Bronchial epithelial cell (primary cell): ENCODE measurements at regions not wholly inside any gene's neighbourhood (a gene's known extent, or its start where the extent isn't known, plus 50 kb on each side); places are given as distances from the start of the nearest gene placed in this dataset.

Experiments
- DNase-seq: peaks from one replicate; pipeline ENCODE4 v3.0.0-alpha.2; 2010; ENCODE audit warnings: low read depth
- FAIRE-seq: peaks from 2 replicates; lab custom pipeline; 2011; peaks lifted over from hg19 to GRCh38; lab: Jason Lieb, UNC
- H3K27me3 ChIP-seq: 2 replicates; pipeline ENCODE4 v1.5.1; 2011; ENCODE audit warnings: low read length; ENCODE audit not compliant: control insufficient read depth, insufficient read depth
- H3K36me3 ChIP-seq: 2 replicates; pipeline ENCODE4 v1.5.1; 2011; ENCODE audit warnings: low read length; ENCODE audit not compliant: control insufficient read depth, insufficient read depth
- H3K4me3 ChIP-seq: 2 replicates; pipeline ENCODE4 v1.5.1; 2011; ENCODE audit warnings: mild to moderate bottlenecking, low read depth, low read length, control low read depth
- CTCF ChIP-seq: IDR thresholded peaks from 2 replicates; pipeline ENCODE4 v1.5.1; 2011; ENCODE audit warnings: mild to moderate bottlenecking, moderate library complexity, low read length, control low read depth, inconsistent platforms; ENCODE audit not compliant: insufficient read depth, severe bottlenecking

GRCh38 chr15:98286200-98286599, 325.7 kb downstream of the ARRDC4 start:
- no peak overlapping the region for H3K4me3 ChIP-seq
- H3K36me3 ChIP-seq = no peaks in the 10 kb centered on the region
- TF ChIP-seq CTCF = no peak
- DNase-seq (no peak), FAIRE-seq (no peak)
- H3K27me3 ChIP-seq = no peaks in the 10 kb centered on the region

- Histone ChIP-seq H3K36me3 (no peaks in the 10 kb centered on the region), H3K4me3 (no peak overlapping the region), H3K27me3 (no peaks in the 10 kb centered on the region)
- FAIRE-seq (no peak), DNase-seq (peak; percentile 28)
- TF ChIP-seq CTCF = no peak
Observed at GRCh38 chr15:98286831-98287230, 326.3 kb downstream of the ARRDC4 start.

DNA sequence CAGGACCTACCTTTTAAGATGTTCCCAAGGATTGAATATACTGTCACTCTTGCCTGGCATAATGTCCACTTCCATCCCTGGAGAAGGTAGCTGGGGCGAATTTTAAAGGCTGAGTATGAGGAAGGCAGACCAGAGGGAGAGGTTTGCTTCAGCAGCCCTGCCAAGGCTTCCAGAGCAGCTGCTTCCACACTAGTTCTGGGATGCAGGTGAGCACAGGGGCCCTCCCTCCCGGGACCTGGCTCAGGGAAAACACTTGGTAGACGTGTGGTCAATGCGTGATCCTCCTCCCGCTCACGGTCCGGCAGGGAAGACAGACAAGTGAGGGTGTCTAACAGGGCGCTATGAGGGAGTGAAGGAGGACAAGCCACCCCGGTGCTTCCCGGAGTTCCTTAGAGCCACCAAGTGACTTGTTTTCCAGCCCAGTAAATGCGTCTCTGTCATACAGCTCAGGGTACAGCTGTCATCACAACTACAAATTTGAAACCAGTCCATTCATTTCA, 327.6 kb downstream of the ARRDC4 start:
- no peak for FAIRE-seq
- Histone ChIP-seq H3K27me3 (peaks cover 4% of the 10 kb centered on the region), H3K36me3 (no peaks in the 10 kb centered on the region), H3K4me3 (no peak overlapping the region)
- no peak for TF ChIP-seq CTCF
- DNase-seq = no peak

- no peak for FAIRE-seq
- Histone ChIP-seq H3K36me3 (no peaks in the 10 kb centered on the region), H3K27me3 (peaks cover 4% of the 10 kb centered on the region), H3K4me3 (no peak overlapping the region)
- DNase-seq = no peak
- no peak for TF ChIP-seq CTCF
Observed at GRCh38 chr15:98289747-98290146, 329.2 kb downstream of the ARRDC4 start.

DNA sequence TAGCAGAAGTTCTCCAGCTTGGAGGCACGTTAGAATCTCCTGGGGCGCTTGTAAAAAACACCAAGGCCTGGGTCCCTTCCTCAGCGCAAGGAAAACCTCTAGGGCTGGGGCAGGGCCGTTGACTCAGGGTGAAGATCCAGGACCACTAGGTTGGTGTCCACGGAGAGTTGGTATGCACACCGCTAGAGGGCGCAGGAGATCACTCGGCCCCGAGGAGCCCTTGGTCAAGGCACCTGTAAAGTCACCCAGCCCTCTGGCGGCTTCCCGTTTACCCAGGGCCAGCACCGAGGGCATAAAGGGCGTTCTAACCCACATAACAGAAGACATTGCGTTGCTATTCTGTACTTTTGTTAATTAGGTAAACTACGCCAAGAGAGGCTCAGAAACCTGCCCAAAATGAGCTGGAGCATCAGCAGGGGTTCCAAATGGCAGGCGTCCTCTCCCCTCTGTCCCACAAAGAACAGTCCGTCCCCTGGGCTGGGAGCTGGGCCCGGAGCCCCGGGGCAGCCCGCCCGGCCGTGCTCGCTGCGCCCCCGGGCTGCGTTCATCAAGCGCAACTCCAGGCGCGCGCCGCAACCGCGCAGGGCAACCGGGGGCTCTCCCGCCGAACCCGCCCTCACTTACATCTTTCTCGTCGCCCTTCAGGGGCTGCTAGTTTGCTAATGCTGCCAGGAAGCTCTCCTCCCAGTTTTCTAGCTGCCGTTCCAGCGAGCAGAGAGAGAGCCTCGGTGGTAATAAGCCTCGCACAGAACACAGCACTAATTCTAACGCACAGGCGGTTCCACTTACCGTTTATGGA, 332.1 kb downstream of the ARRDC4 start:
- Histone ChIP-seq H3K36me3 (no peaks in the 10 kb centered on the region), H3K4me3 (no peak overlapping the region), H3K27me3 (peaks cover 4% of the 10 kb centered on the region)
- no peak for FAIRE-seq
- TF ChIP-seq CTCF = peak; percentile 95
- DNase-seq = peak; percentile 22
